H9 (cell line): ENCODE measurements at regions not wholly inside any gene's neighbourhood (a gene's known extent, or its start where the extent isn't known, plus 50 kb on each side); places are given as distances from the start of the nearest gene placed in this dataset.

Experiments
- DNase-seq: peaks from one replicate; pipeline ENCODE4 v3.0.0-alpha.2; 2017
- H2AFZ ChIP-seq: one replicate; pipeline ENCODE4 v1.6.1; 2013; ENCODE audit warnings: mild to moderate bottlenecking, low read length, control low read depth, moderate library complexity
- H2AK5ac ChIP-seq: 2 replicates; pipeline ENCODE4 v1.6.1; 2013; ENCODE audit warnings: low read length, control low read depth, mixed read lengths; ENCODE audit not compliant: insufficient read length
- H2BK120ac ChIP-seq: one replicate; pipeline ENCODE4 v1.6.1; 2013; ENCODE audit warnings: low read depth, mild to moderate bottlenecking, low read length, control low read depth, inconsistent platforms; ENCODE audit not compliant: poor library complexity, severe bottlenecking
- H2BK12ac ChIP-seq: 2 replicates; pipeline ENCODE4 v1.6.1; 2013; ENCODE audit warnings: low read length, control low read depth, mixed read lengths, low read depth; ENCODE audit not compliant: insufficient read length
- H2BK15ac ChIP-seq: 2 replicates; pipeline ENCODE4 v1.6.1; 2013; ENCODE audit warnings: low read depth, low read length, control low read depth
- H2BK20ac ChIP-seq: one replicate; pipeline ENCODE4 v1.6.1; 2013; ENCODE audit warnings: low read depth, mild to moderate bottlenecking, low read length, control low read depth, inconsistent platforms; ENCODE audit not compliant: poor library complexity, severe bottlenecking
- H2BK5ac ChIP-seq: 2 replicates; pipeline ENCODE4 v1.6.1; 2013; ENCODE audit warnings: low read length, control low read depth, mixed read lengths; ENCODE audit not compliant: insufficient read length
- H3K14ac ChIP-seq: 2 replicates; pipeline ENCODE4 v1.6.1; 2013; ENCODE audit warnings: low read length, control low read depth; ENCODE audit not compliant: insufficient read depth
- H3K18ac ChIP-seq: 2 replicates; pipeline ENCODE4 v1.6.1; 2013; ENCODE audit warnings: low read depth, mild to moderate bottlenecking, mixed read lengths, low read length, control low read depth; ENCODE audit not compliant: insufficient read length
- H3K23ac ChIP-seq: 2 replicates; pipeline ENCODE4 v1.6.1; 2013; ENCODE audit warnings: low read length, control low read depth, mixed read lengths, low read depth; ENCODE audit not compliant: insufficient read length
- H3K23me2 ChIP-seq: 2 replicates; pipeline ENCODE4 v1.6.1; 2013; ENCODE audit warnings: low read depth, mild to moderate bottlenecking, mixed read lengths, low read length, control low read depth; ENCODE audit not compliant: insufficient read length, poor library complexity, severe bottlenecking
- H3K27ac ChIP-seq: 2 replicates; pipeline ENCODE4 v1.5.1; 2013; ENCODE audit warnings: low read length, control low read depth, mixed read lengths, low read depth; ENCODE audit not compliant: insufficient read length
- H3K27me3 ChIP-seq: 2 replicates; pipeline ENCODE4 v1.6.1; 2013; ENCODE audit warnings: low read length, control low read depth, inconsistent platforms; ENCODE audit not compliant: insufficient read depth
- H3K4ac ChIP-seq: 2 replicates; pipeline ENCODE4 v1.6.1; 2013; ENCODE audit warnings: low read depth, mild to moderate bottlenecking, control low read depth, inconsistent platforms, low read length, moderate library complexity
- H3K4me1 ChIP-seq: 2 replicates; pipeline ENCODE4 v1.6.1; 2013; ENCODE audit warnings: low read length, control low read depth, inconsistent platforms; ENCODE audit not compliant: insufficient read depth
- H3K4me2 ChIP-seq: 2 replicates; pipeline ENCODE4 v1.6.1; 2013; ENCODE audit warnings: low read length, control low read depth, mixed read lengths; ENCODE audit not compliant: insufficient read length, insufficient read depth
- H3K56ac ChIP-seq: 2 replicates; pipeline ENCODE4 v1.6.1; 2013; ENCODE audit warnings: low read depth, mild to moderate bottlenecking, mixed read lengths, low read length, control low read depth; ENCODE audit not compliant: insufficient read length
- H3K79me1 ChIP-seq: 2 replicates; pipeline ENCODE4 v1.6.1; 2013; ENCODE audit warnings: low read depth, mild to moderate bottlenecking, moderate library complexity, low read length, control low read depth, inconsistent platforms; ENCODE audit not compliant: insufficient read depth, poor library complexity, severe bottlenecking
- H3K79me2 ChIP-seq: 2 replicates; pipeline ENCODE4 v1.6.1; 2013; ENCODE audit warnings: low read length, control low read depth, inconsistent platforms; ENCODE audit not compliant: insufficient read depth
- H3K9ac ChIP-seq: 2 replicates; pipeline ENCODE4 v1.6.1; 2013; ENCODE audit warnings: low read length, control low read depth, mixed read lengths; ENCODE audit not compliant: insufficient read length; ENCODE audit errors: extremely low read depth
- H3K9me3 ChIP-seq: one replicate; pipeline ENCODE4 v1.6.1; 2013; ENCODE audit warnings: low read depth, low read length, inconsistent platforms; ENCODE audit not compliant: control insufficient read depth
- H3T11ph ChIP-seq: one replicate; pipeline ENCODE4 v1.6.1; 2013; ENCODE audit warnings: mild to moderate bottlenecking, low read length, control low read depth, inconsistent platforms
- H4K20me1 ChIP-seq: one replicate; pipeline ENCODE4 v1.6.1; 2013; ENCODE audit not compliant: control insufficient read depth, insufficient read length, insufficient read depth
- H4K5ac ChIP-seq: 2 replicates; pipeline ENCODE4 v1.6.1; 2013; ENCODE audit warnings: low read depth, mild to moderate bottlenecking, mixed read lengths, low read length, control low read depth; ENCODE audit not compliant: insufficient read length
- H4K8ac ChIP-seq: replicated peaks from 2 replicates; pipeline ENCODE4 v1.6.1; 2013; ENCODE audit warnings: low read length, control low read depth, mixed read lengths, low read depth; ENCODE audit not compliant: insufficient read length
- H4K91ac ChIP-seq: 2 replicates; pipeline ENCODE4 v1.6.1; 2013; ENCODE audit warnings: low read depth, mild to moderate bottlenecking, moderate library complexity, mixed read lengths, low read length, control low read depth; ENCODE audit not compliant: insufficient read length
- H3K27ac Mint-ChIP-seq, 3 experiments: 2 replicates in 2 of 3; 3 replicates in 1 of 3; pipeline ENCODE4 v1.8.0; 2020 to 2021; ENCODE audit warnings: mixed read lengths in 3 of 3, mild to moderate bottlenecking in 1 of 3, moderate library complexity in 1 of 3
- H3K27me3 Mint-ChIP-seq: 2 replicates; pipeline ENCODE4 v1.8.0; 2021; ENCODE audit warnings: low read depth, mild to moderate bottlenecking, moderate library complexity, mixed read lengths
- H3K36me3 Mint-ChIP-seq, 3 experiments: 2 replicates in 2 of 3; 3 replicates in 1 of 3; pipeline ENCODE4 v1.8.0; 2020 to 2021; ENCODE audit warnings: low read depth in 3 of 3, mixed read lengths in 3 of 3; ENCODE audit not compliant: insufficient read depth in 1 of 3
- H3K4me1 Mint-ChIP-seq, 2 experiments: 2 replicates each; pipeline ENCODE4 v1.8.0; 2020; ENCODE audit warnings: mixed read lengths in 2 of 2
- H3K4me3 Mint-ChIP-seq, 2 experiments: 2 replicates in 1 of 2; 3 replicates in 1 of 2; pipeline ENCODE4 v1.8.0; 2020 to 2021; ENCODE audit warnings: mild to moderate bottlenecking in 2 of 2, mixed read lengths in 2 of 2, moderate library complexity in 1 of 2
- H3K9me3 Mint-ChIP-seq, 2 experiments: 2 replicates in 1 of 2; 3 replicates in 1 of 2; pipeline ENCODE4 v1.8.0; 2020; ENCODE audit warnings: mild to moderate bottlenecking in 2 of 2, mixed read lengths in 2 of 2, moderate library complexity in 1 of 2
- WGBS: extraction: QIAGEN DNeasy Blood & Tissue Kit; methylation state at CpG from one replicate; pipeline ENCODE4 v1.1.7; 2013; ENCODE audit warnings: missing lambda C conversion rate, low lambda C conversion rate, mixed read lengths; ENCODE audit not compliant: insufficient read length; ENCODE audit errors: extremely low coverage; 5-methylcytosine and 5-hydroxymethylcytosine counted together
- TF ChIP-seq, protein P1 (sequence below): fragments of 200-600 bp; sonication (generic); conservative IDR thresholded peaks from 3 replicates; pipeline ENCODE4 v1.8.0; 2021; ENCODE audit warnings: antibody characterized with exemption, mild to moderate bottlenecking

GRCh38 chr2:132278267-132278666, 116.5 kb upstream of the ANKRD30BL start:
- no peak overlapping the region for H2BK15ac ChIP-seq
- no peaks in the 10 kb centered on the region for H3K79me1 ChIP-seq
- H3K18ac ChIP-seq = no peak overlapping the region
- peaks cover 32 to 33% of the 10 kb centered on the region in 2 experiments for H3K9me3 Mint-ChIP-seq
- no peak overlapping the region for H3K4me3 Mint-ChIP-seq
- no peaks in the 10 kb centered on the region for H3K23me2 ChIP-seq
- no peak overlapping the region for H2BK20ac ChIP-seq
- no CpG with 5 or more reads among the region's 23 CpGs for whole genome bisulfite sequencing
- H3K27me3 ChIP-seq = no peaks in the 10 kb centered on the region
- no peak overlapping the region for H3K4ac ChIP-seq
- no peaks in the 10 kb centered on the region for H3K4me1 Mint-ChIP-seq
- no peak overlapping the region for H3K27ac ChIP-seq
- H3K27ac Mint-ChIP-seq = no peak overlapping the region
- H2AK5ac ChIP-seq = no peak overlapping the region
- no peak overlapping the region for H3K14ac ChIP-seq
- no peak overlapping the region for H2BK5ac ChIP-seq
- peaks cover 2% of the 10 kb centered on the region for H3K27me3 Mint-ChIP-seq
- no peaks in the 10 kb centered on the region for H3K4me1 ChIP-seq
- H2BK12ac ChIP-seq = no peak overlapping the region
- no peak overlapping the region for H3K56ac ChIP-seq
- H2AFZ ChIP-seq = no peak overlapping the region
- no peaks in the 10 kb centered on the region for H4K20me1 ChIP-seq
- no peak overlapping the region for H4K91ac ChIP-seq
- H3K4me2 ChIP-seq = no peak overlapping the region
- H2BK120ac ChIP-seq = no peak overlapping the region
- peaks cover 0 to 22% (median 5%) of the 10 kb centered on the region in 3 experiments; a peak in 5 of 7 replicates for H3K36me3 Mint-ChIP-seq
- DNase-seq = no peak
- H3K23ac ChIP-seq = no peak overlapping the region
- no peaks in the 10 kb centered on the region for H3K79me2 ChIP-seq
- no peak overlapping the region for H3T11ph ChIP-seq
- TF ChIP-seq, protein P1, sequence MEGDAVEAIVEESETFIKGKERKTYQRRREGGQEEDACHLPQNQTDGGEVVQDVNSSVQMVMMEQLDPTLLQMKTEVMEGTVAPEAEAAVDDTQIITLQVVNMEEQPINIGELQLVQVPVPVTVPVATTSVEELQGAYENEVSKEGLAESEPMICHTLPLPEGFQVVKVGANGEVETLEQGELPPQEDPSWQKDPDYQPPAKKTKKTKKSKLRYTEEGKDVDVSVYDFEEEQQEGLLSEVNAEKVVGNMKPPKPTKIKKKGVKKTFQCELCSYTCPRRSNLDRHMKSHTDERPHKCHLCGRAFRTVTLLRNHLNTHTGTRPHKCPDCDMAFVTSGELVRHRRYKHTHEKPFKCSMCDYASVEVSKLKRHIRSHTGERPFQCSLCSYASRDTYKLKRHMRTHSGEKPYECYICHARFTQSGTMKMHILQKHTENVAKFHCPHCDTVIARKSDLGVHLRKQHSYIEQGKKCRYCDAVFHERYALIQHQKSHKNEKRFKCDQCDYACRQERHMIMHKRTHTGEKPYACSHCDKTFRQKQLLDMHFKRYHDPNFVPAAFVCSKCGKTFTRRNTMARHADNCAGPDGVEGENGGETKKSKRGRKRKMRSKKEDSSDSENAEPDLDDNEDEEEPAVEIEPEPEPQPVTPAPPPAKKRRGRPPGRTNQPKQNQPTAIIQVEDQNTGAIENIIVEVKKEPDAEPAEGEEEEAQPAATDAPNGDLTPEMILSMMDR = no peak
- H3K9ac ChIP-seq = no peak overlapping the region
- H4K8ac ChIP-seq = no peak overlapping the region
- H4K5ac ChIP-seq = no peak overlapping the region
- H3K9me3 ChIP-seq = no peaks in the 10 kb centered on the region
